OCI-LY7 (cell line): ENCODE measurements at regions not wholly inside any gene's neighbourhood (a gene's known extent, or its start where the extent isn't known, plus 50 kb on each side); places are given as distances from the start of the nearest gene placed in this dataset.

Experiments used
- BruUV-seq: library from RNA; stranded (reverse); fragments of 400-500 nt; replicated peaks from 2 replicates; lab custom pipeline; 2021; lab: Mats Ljungman, UMichigan
- CTCF ChIA-PET: fragments of 300-600 bp; sonication (Branson Sonifier 250); formaldehyde crosslinking; loops from one replicate; lab custom pipeline; 2022; ENCODE audit warnings: antibody characterized with exemption; ENCODE audit not compliant: unreplicated experiment; lab: Charles Lee
- POLR2A ChIA-PET: fragments of 300-600 bp; sonication (Branson Sonifier 250); formaldehyde crosslinking; loops from one replicate; lab custom pipeline; 2022; ENCODE audit warnings: antibody characterized with exemption; lab: Charles Lee
- DNase-seq: peaks from one replicate; pipeline ENCODE4 v3.0.0-alpha.2; 2015; ENCODE audit warnings: low spot score
- H2AFZ ChIP-seq: fragments of 200-600 bp; sonication (generic), shearing (Covaris generic); 2 replicates; pipeline ENCODE4 v1.6.1; 2014; ENCODE audit warnings: mild to moderate bottlenecking, antibody characterized with exemption, low read length, moderate library complexity
- H3K27ac ChIP-seq: fragments of 200-600 bp; sonication (generic); 2 replicates; pipeline ENCODE4 v1.5.1; 2014; ENCODE audit warnings: mixed run types, low read depth, mild to moderate bottlenecking, moderate library complexity, low read length, inconsistent platforms; ENCODE audit not compliant: poor library complexity, severe bottlenecking
- H3K36me3 ChIP-seq: fragments of 200-600 bp; sonication (generic); 2 replicates; pipeline ENCODE4 v1.6.1; 2014; ENCODE audit warnings: mild to moderate bottlenecking, antibody characterized with exemption, low read length, moderate library complexity, mixed read lengths; ENCODE audit not compliant: insufficient read depth
- H3K4me1 ChIP-seq: fragments of 200-600 bp; sonication (generic); 2 replicates; pipeline ENCODE4 v1.5.1; 2014; ENCODE audit warnings: mild to moderate bottlenecking, low read length; ENCODE audit not compliant: insufficient read depth, poor library complexity, severe bottlenecking
- H3K4me2 ChIP-seq: fragments of 200-600 bp; sonication (generic); 2 replicates; pipeline ENCODE4 v1.6.1; 2014; ENCODE audit warnings: mild to moderate bottlenecking, low read length
- H3K4me3 ChIP-seq: fragments of 200-600 bp; sonication (generic); 2 replicates; pipeline ENCODE4 v1.5.1; 2014; ENCODE audit warnings: mild to moderate bottlenecking, low read depth, low read length; ENCODE audit not compliant: poor library complexity, severe bottlenecking
- H3K79me2 ChIP-seq: fragments of 200-600 bp; sonication (generic); 2 replicates; pipeline ENCODE4 v1.6.1; 2016; ENCODE audit warnings: low read depth, mild to moderate bottlenecking, low read length, moderate library complexity, mixed read lengths; ENCODE audit not compliant: insufficient read depth
- H3K9me2 ChIP-seq: fragments of 200-600 bp; sonication (generic); 2 replicates; pipeline ENCODE4 v1.6.1; 2016; ENCODE audit warnings: mild to moderate bottlenecking, low read length, mixed read lengths; ENCODE audit not compliant: insufficient read depth
- H3K9me3 ChIP-seq: fragments of 200-600 bp; sonication (generic); 2 replicates; pipeline ENCODE4 v1.6.1; 2014; ENCODE audit warnings: mild to moderate bottlenecking, mixed run types, low read length, mixed read lengths
- H4K20me1 ChIP-seq: fragments of 200-600 bp; sonication (generic); 2 replicates; pipeline ENCODE4 v1.6.1; 2014; ENCODE audit warnings: mild to moderate bottlenecking, antibody characterized with exemption, low read length, moderate library complexity, mixed read lengths; ENCODE audit not compliant: insufficient read depth
- CTCF ChIP-seq: fragments of 200-600 bp; sonication (generic); conservative IDR thresholded peaks from 2 replicates; pipeline ENCODE4 v1.5.1; 2014; ENCODE audit warnings: mild to moderate bottlenecking, antibody characterized with exemption, low read length, moderate library complexity, mixed read lengths
- EZH2phosphoT487 ChIP-seq: fragments of 200-600 bp; sonication (generic); IDR thresholded peaks from 2 replicates; pipeline ENCODE4 v1.6.1; 2018; ENCODE audit warnings: low read depth, borderline replicate concordance, mild to moderate bottlenecking, mixed run types, antibody characterized with exemption, low read length, moderate library complexity, mixed read lengths
- intact Hi-C: fragments of 100-400 bp; cut with micrococcal nuclease; formaldehyde crosslinking; loops from one replicate; pipeline ENCODE4 v1.10.0; 2022; ENCODE audit not compliant: unreplicated experiment

DNA sequence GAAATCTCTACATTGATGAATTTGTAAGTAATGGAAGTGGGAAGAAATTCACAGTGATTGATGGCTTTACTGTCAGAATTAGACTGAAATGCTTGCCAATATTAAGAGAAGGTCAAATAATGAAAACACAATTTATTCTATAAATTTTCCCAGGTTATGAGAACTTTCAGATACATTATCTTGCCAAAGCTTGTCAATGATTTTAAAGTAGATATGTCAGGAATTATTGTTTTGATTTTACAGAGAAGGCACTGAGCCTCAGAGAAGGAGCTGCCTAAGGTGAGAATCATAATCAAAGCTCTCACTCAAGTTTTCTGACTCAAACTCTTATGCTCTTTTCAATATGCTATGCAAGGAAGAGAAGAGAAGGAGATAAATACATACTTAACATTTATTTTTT lies 564.0 kb upstream of the RGMB start:
- Histone ChIP-seq H3K4me2 (no peak overlapping the region), H3K79me2 (no peaks in the 10 kb centered on the region), H3K9me2 (no peaks in the 10 kb centered on the region), H3K9me3 (no peaks in the 10 kb centered on the region), H3K4me1 (no peaks in the 10 kb centered on the region), H3K4me3 (no peak overlapping the region), H2AFZ (no peak overlapping the region), H4K20me1 (no peaks in the 10 kb centered on the region), H3K36me3 (no peaks in the 10 kb centered on the region), H3K27ac (no peak overlapping the region)
- intact Hi-C loops, result no loop called here
- DNase-seq, result no peak
- POLR2A ChIA-PET, result interaction anchor here (1.7 kb wide), 1 partner anchor 10 kb away, joined by 4 read pairs; no protein-coding TSS in a partner anchor
- CTCF ChIA-PET, result no interaction called here
- BruUV-seq, result no TSS peak
- no peak for TF ChIP-seq CTCF
- no peak for TF ChIP-seq EZH2phosphoT487

DNA sequence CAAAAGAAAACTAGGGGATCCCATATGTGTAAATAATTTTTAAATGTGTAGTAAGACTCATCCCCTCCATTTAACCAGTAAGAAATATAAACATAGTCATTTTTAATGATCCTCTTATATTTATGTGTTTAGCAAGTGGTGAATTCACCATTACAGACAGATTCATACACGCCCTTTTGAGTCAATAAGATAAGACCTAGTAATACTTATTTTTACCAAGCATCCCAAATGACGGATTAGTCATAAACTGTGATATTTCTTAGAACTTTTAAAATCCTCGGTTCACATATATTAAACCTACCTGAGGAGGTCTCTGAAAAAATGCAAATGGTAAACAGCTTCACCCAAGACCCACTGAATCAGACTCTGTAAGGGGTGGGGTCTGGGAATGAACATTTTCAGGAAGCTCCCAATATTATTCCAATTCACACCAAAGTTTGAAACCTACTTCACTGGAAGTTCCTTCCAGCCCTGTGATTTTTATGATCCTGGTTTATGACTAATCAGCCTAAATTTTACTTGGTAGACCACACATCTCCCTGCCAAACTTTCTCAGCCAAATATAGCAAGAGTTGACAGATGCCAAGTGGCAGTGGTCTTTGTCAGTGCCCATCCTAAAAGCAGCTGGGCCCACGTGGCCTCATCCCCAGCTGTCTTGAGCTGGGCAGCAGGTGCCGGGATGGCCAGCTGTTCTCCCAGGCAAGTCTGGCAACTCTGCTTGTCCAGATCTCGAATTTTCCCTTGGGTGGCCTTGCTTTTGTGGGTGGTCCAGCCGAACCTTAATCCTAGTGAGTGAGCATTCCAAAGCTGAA lies 559.0 kb upstream of the RGMB start:
- intact Hi-C loops, result no loop called here
- BruUV-seq, result no TSS peak

More for the DNA sequence above, 559.0 kb upstream of the RGMB start:
- no peak overlapping the region for H3K4me2 ChIP-seq
- H3K4me1 ChIP-seq, result no peaks in the 10 kb centered on the region
- no peaks in the 10 kb centered on the region for H3K9me2 ChIP-seq
- no peak overlapping the region for H3K27ac ChIP-seq
- TF ChIP-seq EZH2phosphoT487 (no peak), CTCF (no peak)
- H3K9me3 ChIP-seq, result no peaks in the 10 kb centered on the region
- ChIA-PET CTCF (no interaction called here), POLR2A (no interaction called here)
- no peak overlapping the region for H2AFZ ChIP-seq
- DNase-seq, result no peak
- no peaks in the 10 kb centered on the region for H4K20me1 ChIP-seq
- no peak overlapping the region for H3K4me3 ChIP-seq
- no peaks in the 10 kb centered on the region for H3K36me3 ChIP-seq
- H3K79me2 ChIP-seq, result no peaks in the 10 kb centered on the region
